ENCODE measurements at regions not wholly inside any gene's neighbourhood (a gene's known extent, or its start where the extent isn't known, plus 50 kb on each side); places are given as distances from the start of the nearest gene placed in this dataset.

- TF ChIP-seq POLR2AphosphoS5 (IDR thresholded peaks at IDR 0.05) (no peak), EZH2 (IDR thresholded peaks at IDR 0.05; ENCODE audit: borderline replicate concordance, insufficient read depth, low read length, poor library complexity, severe bottlenecking) (no peak), REST (IDR thresholded peaks at IDR 0.05; ENCODE audit: borderline replicate concordance) (no peak), RAD21 (conservative IDR thresholded peaks at IDR 0.05) (no peak), EP300 (conservative IDR thresholded peaks at IDR 0.05; ENCODE audit: poor library complexity, severe bottlenecking) (no peak), TAF1 (IDR thresholded peaks at IDR 0.05; ENCODE audit: low read depth) (no peak)
- TF ChIP-seq, protein P1, sequence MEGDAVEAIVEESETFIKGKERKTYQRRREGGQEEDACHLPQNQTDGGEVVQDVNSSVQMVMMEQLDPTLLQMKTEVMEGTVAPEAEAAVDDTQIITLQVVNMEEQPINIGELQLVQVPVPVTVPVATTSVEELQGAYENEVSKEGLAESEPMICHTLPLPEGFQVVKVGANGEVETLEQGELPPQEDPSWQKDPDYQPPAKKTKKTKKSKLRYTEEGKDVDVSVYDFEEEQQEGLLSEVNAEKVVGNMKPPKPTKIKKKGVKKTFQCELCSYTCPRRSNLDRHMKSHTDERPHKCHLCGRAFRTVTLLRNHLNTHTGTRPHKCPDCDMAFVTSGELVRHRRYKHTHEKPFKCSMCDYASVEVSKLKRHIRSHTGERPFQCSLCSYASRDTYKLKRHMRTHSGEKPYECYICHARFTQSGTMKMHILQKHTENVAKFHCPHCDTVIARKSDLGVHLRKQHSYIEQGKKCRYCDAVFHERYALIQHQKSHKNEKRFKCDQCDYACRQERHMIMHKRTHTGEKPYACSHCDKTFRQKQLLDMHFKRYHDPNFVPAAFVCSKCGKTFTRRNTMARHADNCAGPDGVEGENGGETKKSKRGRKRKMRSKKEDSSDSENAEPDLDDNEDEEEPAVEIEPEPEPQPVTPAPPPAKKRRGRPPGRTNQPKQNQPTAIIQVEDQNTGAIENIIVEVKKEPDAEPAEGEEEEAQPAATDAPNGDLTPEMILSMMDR (IDR thresholded peaks at IDR 0.05; ENCODE audit: poor library complexity, severe bottlenecking): no peak
Observed at GRCh38 chr3:90132197-90132596, 1024.8 kb downstream of the EPHA3 start.
